A673 (cell line): ENCODE measurements at regions not wholly inside any gene's neighbourhood (a gene's known extent, or its start where the extent isn't known, plus 50 kb on each side); places are given as distances from the start of the nearest gene placed in this dataset.

Source experiments
- BruUV-seq: library from RNA; stranded (reverse); fragments of 400-500 nt; replicated peaks from 2 replicates; lab custom pipeline; 2021; lab: Mats Ljungman, UMichigan
- CTCF ChIA-PET: fragments of 300-600 bp; sonication (Branson Sonifier 250); formaldehyde crosslinking; loops from one replicate; lab custom pipeline; 2022; ENCODE audit warnings: antibody characterized with exemption; lab: Charles Lee
- POLR2A ChIA-PET: fragments of 300-600 bp; sonication (Branson Sonifier 250); formaldehyde crosslinking; loops from one replicate; lab custom pipeline; 2022; ENCODE audit warnings: antibody characterized with exemption; ENCODE audit not compliant: low non-redundant PET; lab: Charles Lee
- DNase-seq: peaks from one replicate; pipeline ENCODE4 v3.0.0-alpha.2; 2015; ENCODE audit warnings: low spot score
- H3K27ac ChIP-seq: fragments of 200-600 bp; sonication (generic); 2 replicates; pipeline ENCODE4 v1.5.1; 2016; ENCODE audit warnings: mixed run types, low read depth, mild to moderate bottlenecking, mixed read lengths, antibody characterized with exemption, low read length; ENCODE audit not compliant: poor library complexity, severe bottlenecking
- H3K27me3 ChIP-seq: fragments of 200-600 bp; sonication (generic); replicated peaks from 2 replicates; pipeline ENCODE4 v1.6.1; 2017; ENCODE audit warnings: mixed run types, low read depth, mild to moderate bottlenecking, mixed read lengths, antibody characterized with exemption, low read length; ENCODE audit not compliant: insufficient read depth, poor library complexity
- H3K36me3 ChIP-seq: fragments of 200-600 bp; sonication (generic); 2 replicates; pipeline ENCODE4 v1.6.1; 2016; ENCODE audit warnings: mixed run types, mild to moderate bottlenecking, mixed read lengths, antibody characterized with exemption, low read length; ENCODE audit not compliant: insufficient read depth, poor library complexity, severe bottlenecking
- H3K4me1 ChIP-seq: fragments of 200-600 bp; sonication (generic); 2 replicates; pipeline ENCODE4 v1.6.1; 2017; ENCODE audit warnings: mixed run types, mild to moderate bottlenecking, mixed read lengths, antibody characterized with exemption, low read length; ENCODE audit not compliant: insufficient read depth, poor library complexity, severe bottlenecking
- H3K4me3 ChIP-seq: fragments of 200-600 bp; sonication (generic); 2 replicates; pipeline ENCODE4 v1.5.1; 2016; ENCODE audit warnings: low read depth, mixed run types, mild to moderate bottlenecking, mixed read lengths, low read length; ENCODE audit not compliant: poor library complexity, severe bottlenecking
- H3K9me3 ChIP-seq: fragments of 200-600 bp; sonication (generic); 2 replicates; pipeline ENCODE4 v1.6.1; 2016; ENCODE audit warnings: mixed run types, low read depth, mild to moderate bottlenecking, mixed read lengths, antibody characterized with exemption, low read length; ENCODE audit not compliant: poor library complexity, severe bottlenecking
- CTCF ChIP-seq: fragments of 300-800, 200-600 bp; sonication (generic); conservative IDR thresholded peaks from 2 replicates; pipeline ENCODE4 v1.5.1; 2017; ENCODE audit warnings: low read depth, mild to moderate bottlenecking, antibody characterized with exemption, low read length, moderate library complexity, mixed read lengths
- EZH2 ChIP-seq: fragments of 200-600 bp; sonication (generic); IDR thresholded peaks from 2 replicates; pipeline ENCODE4 v1.6.1; 2017; ENCODE audit warnings: borderline replicate concordance, low read depth, mild to moderate bottlenecking, mixed read lengths, antibody characterized with exemption, low read length; ENCODE audit not compliant: poor library complexity, severe bottlenecking
- intact Hi-C: fragments of 100-400 bp; cut with micrococcal nuclease; formaldehyde crosslinking; loops from one replicate; pipeline ENCODE4 v1.10.0; 2022; ENCODE audit not compliant: unreplicated experiment

DNA sequence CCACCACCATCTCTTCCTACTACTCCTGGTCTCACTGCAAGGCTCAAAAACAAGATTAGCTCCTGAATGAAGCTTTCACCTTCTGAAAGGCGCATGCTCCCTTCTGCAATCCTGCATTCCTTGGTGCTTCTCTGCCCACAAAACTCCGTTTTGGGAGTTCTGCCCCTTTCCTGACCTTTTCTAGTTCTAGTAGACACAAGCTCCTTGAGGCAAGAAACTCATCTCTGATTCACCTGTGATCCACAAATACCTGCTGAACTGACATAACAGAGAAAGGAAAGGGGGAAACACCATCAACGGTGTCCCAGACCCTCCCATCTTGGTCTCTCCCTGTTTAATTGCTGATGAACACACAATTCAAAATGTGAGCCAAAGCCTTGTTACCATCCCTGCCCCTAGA lies 64.0 kb upstream of the EGR2 start:
- DNase-seq = no peak
- intact Hi-C loops = no loop called here
- H3K27me3 ChIP-seq = no peaks in the 10 kb centered on the region
- BruUV-seq = no TSS peak
- no peaks in the 10 kb centered on the region for H3K9me3 ChIP-seq
- no peak overlapping the region for H3K4me3 ChIP-seq
- no peak overlapping the region for H3K27ac ChIP-seq
- TF ChIP-seq CTCF = no peak
- TF ChIP-seq EZH2 = no peak
- H3K4me1 ChIP-seq = no peaks in the 10 kb centered on the region
- CTCF ChIA-PET = no interaction called here
- no peaks in the 10 kb centered on the region for H3K36me3 ChIP-seq
- POLR2A ChIA-PET = no interaction called here

DNA sequence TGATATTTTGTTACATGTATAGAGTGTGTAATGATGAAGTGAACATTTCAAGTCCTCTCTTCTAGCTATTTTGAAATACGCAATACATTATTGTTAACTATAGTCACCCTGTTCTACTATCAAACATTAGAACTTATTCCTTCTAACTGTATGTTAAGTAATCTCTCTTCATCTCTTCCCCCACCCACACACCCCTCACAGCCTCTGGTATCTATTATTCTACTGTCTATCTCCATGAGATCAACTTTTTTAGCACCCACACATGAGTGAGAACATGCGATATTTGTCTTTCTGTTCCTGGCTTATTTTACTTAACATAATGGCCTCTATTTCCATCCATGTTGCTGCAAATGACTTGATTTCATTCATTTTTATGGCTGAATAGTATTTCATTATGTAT lies 57.7 kb upstream of the EGR2 start:
- Histone ChIP-seq H3K4me3 (no peak overlapping the region), H3K9me3 (no peaks in the 10 kb centered on the region), H3K27me3 (no peaks in the 10 kb centered on the region), H3K27ac (no peak overlapping the region), H3K36me3 (no peaks in the 10 kb centered on the region), H3K4me1 (no peaks in the 10 kb centered on the region)
- ChIA-PET CTCF (no interaction called here), POLR2A (no interaction called here)
- BruUV-seq = no TSS peak
- TF ChIP-seq EZH2 = no peak
- no peak for TF ChIP-seq CTCF
- no peak for DNase-seq
- intact Hi-C loops = no loop called here

- Histone ChIP-seq H3K27ac (no peak overlapping the region), H3K4me1 (no peaks in the 10 kb centered on the region), H3K9me3 (no peaks in the 10 kb centered on the region), H3K4me3 (no peak overlapping the region), H3K27me3 (no peaks in the 10 kb centered on the region), H3K36me3 (no peaks in the 10 kb centered on the region)
- intact Hi-C loops = no loop called here
- no TSS peak for BruUV-seq
- DNase-seq = no peak
- ChIA-PET CTCF (no interaction called here), POLR2A (no interaction called here)
- TF ChIP-seq CTCF (no peak), EZH2 (no peak)
These were observed 54.7 kb upstream of the EGR2 start for GRCh38 chr10:62870866-62871265.
